ENCODE measurements at regions not wholly inside any gene's neighbourhood (a gene's known extent, or its start where the extent isn't known, plus 50 kb on each side); places are given as distances from the start of the nearest gene placed in this dataset.

DNA sequence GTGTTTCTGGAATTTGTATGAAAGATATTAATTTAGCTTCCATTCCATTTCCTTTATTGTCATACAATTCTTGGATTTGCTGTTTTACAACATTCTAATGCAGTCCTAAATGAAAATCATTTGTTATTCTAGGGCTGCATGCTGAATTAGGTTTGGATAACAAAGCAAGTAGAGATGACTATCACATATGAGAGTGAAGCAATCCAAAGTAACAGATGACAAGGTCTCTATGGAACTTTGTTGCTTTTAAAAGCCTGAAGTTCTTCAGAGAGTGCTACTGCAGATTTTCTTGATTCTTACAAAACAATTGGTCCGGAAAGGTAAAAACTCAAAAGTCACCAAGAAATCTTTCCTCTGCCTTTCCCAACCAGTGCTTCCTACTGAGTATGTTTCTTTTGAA is 56.9 kb upstream of the VCAN start:
- DNase-seq (ENCODE audit: low read depth), result no peak
- TF ChIP-seq, protein P1, sequence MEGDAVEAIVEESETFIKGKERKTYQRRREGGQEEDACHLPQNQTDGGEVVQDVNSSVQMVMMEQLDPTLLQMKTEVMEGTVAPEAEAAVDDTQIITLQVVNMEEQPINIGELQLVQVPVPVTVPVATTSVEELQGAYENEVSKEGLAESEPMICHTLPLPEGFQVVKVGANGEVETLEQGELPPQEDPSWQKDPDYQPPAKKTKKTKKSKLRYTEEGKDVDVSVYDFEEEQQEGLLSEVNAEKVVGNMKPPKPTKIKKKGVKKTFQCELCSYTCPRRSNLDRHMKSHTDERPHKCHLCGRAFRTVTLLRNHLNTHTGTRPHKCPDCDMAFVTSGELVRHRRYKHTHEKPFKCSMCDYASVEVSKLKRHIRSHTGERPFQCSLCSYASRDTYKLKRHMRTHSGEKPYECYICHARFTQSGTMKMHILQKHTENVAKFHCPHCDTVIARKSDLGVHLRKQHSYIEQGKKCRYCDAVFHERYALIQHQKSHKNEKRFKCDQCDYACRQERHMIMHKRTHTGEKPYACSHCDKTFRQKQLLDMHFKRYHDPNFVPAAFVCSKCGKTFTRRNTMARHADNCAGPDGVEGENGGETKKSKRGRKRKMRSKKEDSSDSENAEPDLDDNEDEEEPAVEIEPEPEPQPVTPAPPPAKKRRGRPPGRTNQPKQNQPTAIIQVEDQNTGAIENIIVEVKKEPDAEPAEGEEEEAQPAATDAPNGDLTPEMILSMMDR (IDR thresholded peaks at IDR 0.05; ENCODE audit: insufficient read depth, low read depth, low read length), result no peak
- ChIA-PET CTCF (interaction anchor here (0.6 to 1.0 kb wide), 2 partner anchors 17 to 492 kb away, joined by 3 read pairs; no protein-coding TSS in a partner anchor), POLR2A (no interaction called here)
- Histone ChIP-seq H3K36me3 (ENCODE audit: control insufficient read depth, insufficient read depth, low read length) (no peaks in the 10 kb centered on the region), H3K27me3 (ENCODE audit: control insufficient read depth, insufficient read depth, low read length) (no peaks in the 10 kb centered on the region), H3K4me3 (ENCODE audit: low read depth, low read length) (no peak overlapping the region)

DNA sequence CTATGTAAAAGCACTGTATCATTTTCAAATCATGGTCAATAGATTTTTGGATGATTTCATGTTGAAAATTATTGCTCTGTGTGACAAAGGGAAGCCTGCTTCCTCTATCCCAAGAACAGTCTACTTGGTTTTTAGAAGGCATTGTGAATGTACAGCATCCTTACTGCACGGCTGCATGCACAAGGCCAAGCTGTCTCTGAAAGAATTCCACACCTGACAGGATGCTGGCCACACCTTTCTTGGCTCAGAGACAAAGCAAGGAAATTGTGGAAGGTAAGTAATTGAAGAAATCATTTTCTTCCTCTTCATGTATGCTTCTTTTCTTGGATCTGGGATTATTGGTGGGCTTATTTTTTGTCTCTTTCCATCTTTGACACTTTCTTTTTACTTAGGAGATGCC is 53.7 kb upstream of the VCAN start:
- TF ChIP-seq, protein P1 (IDR thresholded peaks at IDR 0.05; ENCODE audit: insufficient read depth, low read depth, low read length), result no peak
- no peak for DNase-seq (ENCODE audit: low read depth)
- POLR2A ChIA-PET, result no interaction called here
- Histone ChIP-seq H3K27me3 (ENCODE audit: control insufficient read depth, insufficient read depth, low read length) (no peaks in the 10 kb centered on the region), H3K36me3 (ENCODE audit: control insufficient read depth, insufficient read depth, low read length) (no peaks in the 10 kb centered on the region), H3K4me3 (ENCODE audit: low read depth, low read length) (no peak overlapping the region)
- CTCF ChIA-PET, result interaction anchor here (1.2 to 2.2 kb wide), 2 partner anchors 12 to 13 kb away, joined by 4 to 12 read pairs; no protein-coding TSS in a partner anchor

DNA sequence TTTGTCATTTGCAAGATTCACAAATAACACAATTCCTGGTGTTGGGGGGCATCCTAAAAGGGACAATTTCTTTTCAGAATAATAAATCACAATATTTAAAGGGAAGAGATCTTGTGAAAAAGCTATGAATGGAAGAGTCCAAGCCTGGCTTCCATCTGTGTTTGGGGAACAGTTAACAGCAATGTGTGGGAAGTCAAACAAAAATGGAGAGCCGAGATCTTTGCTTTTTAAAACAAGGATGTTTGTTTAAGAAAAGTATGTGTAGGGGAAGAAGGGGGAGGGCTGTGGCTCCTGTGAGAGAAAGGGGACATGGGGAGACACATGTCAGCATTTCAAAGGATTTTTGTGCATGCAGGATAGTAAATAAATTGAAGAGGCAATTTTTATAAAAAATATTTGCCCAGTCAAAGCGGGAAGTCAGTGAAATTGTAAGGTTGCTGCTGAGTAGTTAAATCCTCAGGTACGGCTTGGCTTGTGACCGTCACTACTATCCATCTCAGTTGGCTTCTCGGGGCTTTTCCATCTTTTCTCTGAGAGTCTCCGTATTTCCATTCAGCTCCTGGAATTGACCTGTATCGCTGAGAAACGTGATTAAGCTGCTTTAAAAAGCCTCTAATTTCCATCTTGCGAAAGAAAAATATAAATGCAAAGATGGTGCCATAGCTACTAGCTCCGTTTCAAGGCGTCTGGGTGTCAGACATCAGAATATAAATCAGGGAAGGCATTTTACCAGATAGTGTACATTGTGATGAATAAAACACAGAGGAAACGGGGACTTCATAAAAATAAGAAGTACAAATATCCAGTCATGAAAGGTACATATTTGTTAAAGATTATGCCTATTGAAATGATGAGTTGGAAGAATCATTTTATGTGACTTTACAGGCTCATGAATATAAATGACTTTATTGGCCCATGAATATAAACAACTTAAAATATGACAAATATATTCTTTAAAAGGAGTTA is 52.9 kb upstream of the VCAN start:
- H3K27me3 ChIP-seq (ENCODE audit: control insufficient read depth, insufficient read depth, low read length), result no peaks in the 10 kb centered on the region
- TF ChIP-seq, protein P1 (IDR thresholded peaks at IDR 0.05; ENCODE audit: insufficient read depth, low read depth, low read length), result no peak
- H3K36me3 ChIP-seq (ENCODE audit: control insufficient read depth, insufficient read depth, low read length), result no peaks in the 10 kb centered on the region
- ChIA-PET POLR2A (no interaction called here), CTCF (interaction anchor here (0.6 to 2.2 kb wide), 5 partner anchors 8 to 142 kb away, joined by 3 to 12 read pairs (median 3); no protein-coding TSS in a partner anchor)
- no peak for DNase-seq (ENCODE audit: low read depth)
- H3K4me3 ChIP-seq (ENCODE audit: low read depth, low read length), result no peak overlapping the region
